Neural progenitor cell (in vitro differentiated cells): ENCODE measurements at regions not wholly inside any gene's neighbourhood (a gene's known extent, or its start where the extent isn't known, plus 50 kb on each side); places are given as distances from the start of the nearest gene placed in this dataset.
A peak's percentile ranks its signal among the peaks of the same experiment; 100 is the strongest.

Source experiments
- DNase-seq: peaks from one replicate; pipeline ENCODE4 v3.0.0-alpha.2; 2016; ENCODE audit warnings: low spot score
- H2AFZ ChIP-seq: fragments of 200-600 bp; sonication (generic); replicated peaks from 2 replicates; pipeline ENCODE4 v1.6.1; 2016; ENCODE audit warnings: antibody characterized with exemption
- H3F3A ChIP-seq: fragments of 200-600 bp; sonication (generic); 2 replicates; pipeline ENCODE4 v1.6.1; 2016; ENCODE audit warnings: antibody characterized with exemption, low read depth
- H3K27ac ChIP-seq: fragments of 200-600 bp; sonication (generic); 2 replicates; pipeline ENCODE4 v1.5.1; 2016; ENCODE audit warnings: mild to moderate bottlenecking
- H3K27me3 ChIP-seq: fragments of 200-600 bp; sonication (generic); 2 replicates; pipeline ENCODE4 v1.6.1; 2016; ENCODE audit warnings: mild to moderate bottlenecking, moderate library complexity
- H3K36me3 ChIP-seq: fragments of 200-600 bp; sonication (generic); 2 replicates; pipeline ENCODE4 v1.5.1; 2016
- H3K4me1 ChIP-seq: fragments of 200-600 bp; sonication (generic); 2 replicates; pipeline ENCODE4 v1.6.1; 2016; ENCODE audit warnings: mixed run types
- H3K4me2 ChIP-seq: fragments of 200-600 bp; sonication (generic); 2 replicates; pipeline ENCODE4 v1.6.1; 2016
- H3K4me3 ChIP-seq: fragments of 200-600 bp; sonication (generic); 2 replicates; pipeline ENCODE4 v1.5.1; 2016
- H3K79me2 ChIP-seq: fragments of 200-600 bp; sonication (generic); 2 replicates; pipeline ENCODE4 v1.6.1; 2016; ENCODE audit warnings: low read depth
- H3K9ac ChIP-seq: fragments of 200-600 bp; sonication (generic); 2 replicates; pipeline ENCODE4 v1.6.1; 2016
- H3K9me3 ChIP-seq: fragments of 200-600 bp; sonication (generic); 2 replicates; pipeline ENCODE4 v1.5.1; 2016; ENCODE audit warnings: low read depth
- H4K20me1 ChIP-seq: fragments of 200-600 bp; sonication (generic); 2 replicates; pipeline ENCODE4 v1.6.1; 2016; ENCODE audit warnings: low read depth
- H3K27ac Mint-ChIP-seq: 3 replicates; pipeline ENCODE4 v1.8.0; 2021; ENCODE audit warnings: mixed read lengths
- H3K27me3 Mint-ChIP-seq: 2 replicates; pipeline ENCODE4 v1.8.0; 2022; ENCODE audit warnings: low read depth, mild to moderate bottlenecking, inconsistent platforms, moderate library complexity, mixed read lengths; ENCODE audit not compliant: insufficient read depth
- H3K36me3 Mint-ChIP-seq: 3 replicates; pipeline ENCODE4 v1.8.0; 2021; ENCODE audit warnings: mixed read lengths
- H3K4me1 Mint-ChIP-seq: 3 replicates; pipeline ENCODE4 v1.8.0; 2021; ENCODE audit warnings: mixed read lengths
- H3K4me3 Mint-ChIP-seq: 3 replicates; pipeline ENCODE4 v1.8.0; 2021; ENCODE audit warnings: mild to moderate bottlenecking, moderate library complexity, mixed read lengths
- H3K9me3 Mint-ChIP-seq: 3 replicates; pipeline ENCODE4 v1.8.0; 2020; ENCODE audit warnings: mixed read lengths
- EZH2 ChIP-seq: fragments of 200-600 bp; sonication (generic); IDR thresholded peaks from 2 replicates; pipeline ENCODE4 v1.6.1; 2017; ENCODE audit warnings: antibody characterized with exemption, mild to moderate bottlenecking, moderate library complexity
- EZH2phosphoT487 ChIP-seq: fragments of 200-600 bp; sonication (generic); IDR thresholded peaks from 2 replicates; pipeline ENCODE4 v1.6.1; 2017; ENCODE audit warnings: antibody characterized with exemption
- TF ChIP-seq, protein P1 (sequence below): fragments of 200-600 bp; sonication (generic); IDR thresholded peaks from 2 replicates; pipeline ENCODE4 v1.5.1; 2017; ENCODE audit warnings: antibody characterized with exemption, mild to moderate bottlenecking

DNA sequence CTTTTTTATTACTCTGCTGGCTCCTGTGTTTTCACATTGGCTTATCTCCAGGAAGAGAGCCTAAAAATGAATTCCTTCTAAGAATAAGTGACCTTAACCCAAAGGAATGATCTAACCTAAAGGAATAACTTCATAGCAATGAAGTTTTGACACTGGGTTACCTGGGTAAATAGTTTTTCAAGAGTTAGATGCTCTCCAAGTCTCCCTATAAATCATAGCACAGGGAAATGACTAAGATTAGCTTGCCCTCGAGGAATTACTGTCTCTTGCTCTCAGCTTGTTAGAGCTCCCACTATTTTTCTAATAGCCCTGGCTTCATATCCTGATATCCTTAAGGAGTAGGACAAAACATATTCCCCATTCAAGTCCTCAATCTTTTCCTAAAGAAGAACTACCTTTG lies 66.3 kb downstream of the SPRY2 start:
- no peak for TF ChIP-seq EZH2phosphoT487
- TF ChIP-seq, protein P1, sequence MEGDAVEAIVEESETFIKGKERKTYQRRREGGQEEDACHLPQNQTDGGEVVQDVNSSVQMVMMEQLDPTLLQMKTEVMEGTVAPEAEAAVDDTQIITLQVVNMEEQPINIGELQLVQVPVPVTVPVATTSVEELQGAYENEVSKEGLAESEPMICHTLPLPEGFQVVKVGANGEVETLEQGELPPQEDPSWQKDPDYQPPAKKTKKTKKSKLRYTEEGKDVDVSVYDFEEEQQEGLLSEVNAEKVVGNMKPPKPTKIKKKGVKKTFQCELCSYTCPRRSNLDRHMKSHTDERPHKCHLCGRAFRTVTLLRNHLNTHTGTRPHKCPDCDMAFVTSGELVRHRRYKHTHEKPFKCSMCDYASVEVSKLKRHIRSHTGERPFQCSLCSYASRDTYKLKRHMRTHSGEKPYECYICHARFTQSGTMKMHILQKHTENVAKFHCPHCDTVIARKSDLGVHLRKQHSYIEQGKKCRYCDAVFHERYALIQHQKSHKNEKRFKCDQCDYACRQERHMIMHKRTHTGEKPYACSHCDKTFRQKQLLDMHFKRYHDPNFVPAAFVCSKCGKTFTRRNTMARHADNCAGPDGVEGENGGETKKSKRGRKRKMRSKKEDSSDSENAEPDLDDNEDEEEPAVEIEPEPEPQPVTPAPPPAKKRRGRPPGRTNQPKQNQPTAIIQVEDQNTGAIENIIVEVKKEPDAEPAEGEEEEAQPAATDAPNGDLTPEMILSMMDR, result no peak
- no peak for TF ChIP-seq EZH2
- H3K27me3 Mint-ChIP-seq, result peaks cover 10% of the 10 kb centered on the region
- Histone ChIP-seq H3K9me3 (peaks cover 7% of the 10 kb centered on the region), H3K79me2 (no peaks in the 10 kb centered on the region), H3K4me2 (no peak overlapping the region), H3K4me3 (no peak overlapping the region), H2AFZ (no peak overlapping the region), H3K4me1 (peaks cover 34% of the 10 kb centered on the region), H3K36me3 (peaks cover 5% of the 10 kb centered on the region), H3K9ac (no peak overlapping the region), H3K27me3 (no peaks in the 10 kb centered on the region), H4K20me1 (no peaks in the 10 kb centered on the region), H3F3A (peaks cover 18% of the 10 kb centered on the region), H3K27ac (no peak overlapping the region)
- H3K36me3 Mint-ChIP-seq, result peaks cover 17% of the 10 kb centered on the region
- H3K4me3 Mint-ChIP-seq, result no peak overlapping the region
- no peak for DNase-seq
- peaks cover 35% of the 10 kb centered on the region for H3K4me1 Mint-ChIP-seq
- peak overlapping the region; percentile 68 for H3K27ac Mint-ChIP-seq
- H3K9me3 Mint-ChIP-seq, result peaks cover 32% of the 10 kb centered on the region

DNA sequence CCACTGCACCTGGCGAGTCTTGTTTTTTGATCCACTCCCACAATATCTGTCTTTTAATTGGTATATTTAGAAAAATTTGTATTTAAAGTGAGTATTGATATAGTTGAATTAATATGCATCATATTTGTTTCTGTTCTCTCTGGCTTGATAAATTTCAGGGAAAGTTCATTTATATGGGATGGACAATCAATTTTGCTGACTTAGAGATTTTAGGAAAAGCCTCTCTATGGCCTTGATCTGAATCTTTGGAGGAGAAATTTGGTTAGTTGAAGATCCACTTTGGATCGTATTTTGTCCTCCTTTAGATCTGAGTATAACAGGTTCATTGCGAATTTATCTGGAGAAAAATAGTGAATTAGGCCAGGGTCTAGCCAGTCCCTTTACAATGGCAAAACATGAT lies 67.2 kb downstream of the SPRY2 start:
- H3F3A ChIP-seq, result peaks cover 18% of the 10 kb centered on the region
- H3K4me3 Mint-ChIP-seq, result no peak overlapping the region
- H3K27ac Mint-ChIP-seq, result no peak overlapping the region

DNA sequence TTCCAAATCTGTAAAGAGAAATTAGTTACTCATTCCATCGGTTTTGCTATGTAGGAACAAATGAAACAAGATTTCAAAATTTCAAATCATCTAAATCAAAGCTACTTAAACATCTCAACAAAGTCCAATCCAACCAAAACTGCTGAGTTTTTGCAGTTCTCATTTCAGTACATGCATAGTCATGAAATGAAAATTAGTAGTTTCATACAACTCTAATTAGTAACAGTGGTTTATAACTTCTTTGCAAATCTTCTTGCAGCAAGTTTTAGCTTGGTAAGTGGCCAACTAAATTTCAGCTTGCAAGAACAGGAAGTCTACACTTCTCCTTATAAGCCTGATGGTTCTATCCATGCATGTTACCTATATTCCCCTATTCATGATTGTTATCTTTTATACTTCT lies 75.6 kb downstream of the SPRY2 start:
- Mint-ChIP-seq H3K36me3 (peaks cover 21% of the 10 kb centered on the region), H3K4me1 (no peaks in the 10 kb centered on the region), H3K4me3 (no peak overlapping the region), H3K27ac (no peak overlapping the region), H3K27me3 (peaks cover 2% of the 10 kb centered on the region), H3K9me3 (peaks cover 43% of the 10 kb centered on the region)
- H3K27ac ChIP-seq, result no peak overlapping the region
- no peaks in the 10 kb centered on the region for H4K20me1 ChIP-seq
- no peaks in the 10 kb centered on the region for H3K27me3 ChIP-seq
- no peaks in the 10 kb centered on the region for H3K4me1 ChIP-seq
- no peak overlapping the region for H3K4me2 ChIP-seq
- H3K4me3 ChIP-seq, result no peak overlapping the region
- H3K79me2 ChIP-seq, result no peaks in the 10 kb centered on the region
- no peaks in the 10 kb centered on the region for H3K36me3 ChIP-seq
- no peak overlapping the region for H3K9ac ChIP-seq
- DNase-seq, result no peak
- TF ChIP-seq EZH2phosphoT487, result no peak
- TF ChIP-seq EZH2, result no peak
- TF ChIP-seq, protein P1, result no peak
- no peaks in the 10 kb centered on the region for H3F3A ChIP-seq
- no peak overlapping the region for H2AFZ ChIP-seq
- no peaks in the 10 kb centered on the region for H3K9me3 ChIP-seq

More for the DNA sequence above, 67.2 kb downstream of the SPRY2 start:
- Mint-ChIP-seq H3K36me3 (peaks cover 17% of the 10 kb centered on the region), H3K9me3 (peaks cover 34% of the 10 kb centered on the region), H3K27me3 (peaks cover 10% of the 10 kb centered on the region), H3K4me1 (peaks cover 35% of the 10 kb centered on the region)
- Histone ChIP-seq H3K9me3 (peaks cover 7% of the 10 kb centered on the region), H3K4me1 (peaks cover 34% of the 10 kb centered on the region), H3K36me3 (peaks cover 5% of the 10 kb centered on the region), H2AFZ (no peak overlapping the region), H3K4me2 (no peak overlapping the region), H3K27me3 (no peaks in the 10 kb centered on the region), H3K79me2 (no peaks in the 10 kb centered on the region), H3K27ac (no peak overlapping the region), H3K4me3 (no peak overlapping the region), H4K20me1 (no peaks in the 10 kb centered on the region), H3K9ac (no peak overlapping the region)
- TF ChIP-seq, protein P1, result no peak
- TF ChIP-seq EZH2 (no peak), EZH2phosphoT487 (no peak)
- no peak for DNase-seq
